ENCODE measurements at regions not wholly inside any gene's neighbourhood (a gene's known extent, or its start where the extent isn't known, plus 50 kb on each side); places are given as distances from the start of the nearest gene placed in this dataset.

- H3K9ac ChIP-seq (ENCODE audit: low read length in 3 of 3), result no peak overlapping the region
- H3K27me3 ChIP-seq (ENCODE audit: control insufficient read depth, insufficient read depth, low read length), result no peaks in the 10 kb centered on the region
- no peaks in the 10 kb centered on the region for H3K4me1 ChIP-seq (ENCODE audit: control insufficient read depth in 2 of 3, insufficient read depth in 2 of 3, low read depth in 1 of 3, low read length in 3 of 3)
- no peak for TF ChIP-seq CTCF (IDR thresholded peaks at IDR 0.05; ENCODE audit: borderline replicate concordance, extremely low read depth, insufficient read depth)
- no peak overlapping the region for H3K4me3 ChIP-seq (ENCODE audit: low read length in 3 of 3)
- H3K36me3 ChIP-seq (ENCODE audit: control insufficient read depth in 2 of 3, insufficient read depth in 3 of 3, low read length in 3 of 3), result no peaks in the 10 kb centered on the region
- H3K27ac ChIP-seq (ENCODE audit: low read depth in 2 of 2, low read length in 2 of 2), result no peak overlapping the region
- no peaks in the 10 kb centered on the region for H3K9me3 ChIP-seq (ENCODE audit: control insufficient read depth in 2 of 3, insufficient read depth in 1 of 3, low read length in 3 of 3)
- DNase-seq (no peak), FAIRE-seq (no peak)
- intact Hi-C loops (cut with DNase I), result no loop called here
Measured at GRCh38 chr4:181541396-181541795, 701.8 kb upstream of the TENM3 start.

GRCh38 chr4:181548873-181549575 is 694.2 kb upstream of the TENM3 start:
- Histone ChIP-seq H3K27ac (ENCODE audit: low read depth in 2 of 2, low read length in 2 of 2) (no peak overlapping the region), H3K9me3 (ENCODE audit: control insufficient read depth in 2 of 3, insufficient read depth in 1 of 3, low read length in 3 of 3) (no peaks in the 10 kb centered on the region), H3K4me3 (ENCODE audit: low read length in 3 of 3) (no peak overlapping the region), H3K36me3 (ENCODE audit: control insufficient read depth in 2 of 3, insufficient read depth in 3 of 3, low read length in 3 of 3) (no peaks in the 10 kb centered on the region), H3K9ac (ENCODE audit: low read length in 3 of 3) (no peak overlapping the region), H3K27me3 (ENCODE audit: control insufficient read depth, insufficient read depth, low read length) (no peaks in the 10 kb centered on the region), H3K4me1 (ENCODE audit: control insufficient read depth in 2 of 3, insufficient read depth in 2 of 3, low read depth in 1 of 3, low read length in 3 of 3) (no peaks in the 10 kb centered on the region)
- no peak for FAIRE-seq
- intact Hi-C loops (cut with DNase I), result no loop called here
- no peak for DNase-seq
- TF ChIP-seq CTCF (IDR thresholded peaks at IDR 0.05; ENCODE audit: borderline replicate concordance, extremely low read depth, insufficient read depth), result no peak

- intact Hi-C loops (cut with DNase I), result no loop called here
- Histone ChIP-seq H3K27ac (ENCODE audit: low read depth in 2 of 2, low read length in 2 of 2) (no peak overlapping the region), H3K36me3 (ENCODE audit: control insufficient read depth in 2 of 3, insufficient read depth in 3 of 3, low read length in 3 of 3) (no peaks in the 10 kb centered on the region), H3K9me3 (ENCODE audit: control insufficient read depth in 2 of 3, insufficient read depth in 1 of 3, low read length in 3 of 3) (no peaks in the 10 kb centered on the region), H3K4me1 (ENCODE audit: control insufficient read depth in 2 of 3, insufficient read depth in 2 of 3, low read depth in 1 of 3, low read length in 3 of 3) (no peaks in the 10 kb centered on the region), H3K27me3 (ENCODE audit: control insufficient read depth, insufficient read depth, low read length) (no peaks in the 10 kb centered on the region), H3K9ac (ENCODE audit: low read length in 3 of 3) (no peak overlapping the region), H3K4me3 (ENCODE audit: low read length in 3 of 3) (no peak overlapping the region)
- no peak for FAIRE-seq
- TF ChIP-seq CTCF (IDR thresholded peaks at IDR 0.05; ENCODE audit: borderline replicate concordance, extremely low read depth, insufficient read depth), result no peak
- DNase-seq, result no peak
Measured at GRCh38 chr4:181549576-181550188, 693.5 kb upstream of the TENM3 start.

Data from kidney (tissue), 13 donors.